ENCODE measurements at regions not wholly inside any gene's neighbourhood (a gene's known extent, or its start where the extent isn't known, plus 50 kb on each side); places are given as distances from the start of the nearest gene placed in this dataset.

DNA sequence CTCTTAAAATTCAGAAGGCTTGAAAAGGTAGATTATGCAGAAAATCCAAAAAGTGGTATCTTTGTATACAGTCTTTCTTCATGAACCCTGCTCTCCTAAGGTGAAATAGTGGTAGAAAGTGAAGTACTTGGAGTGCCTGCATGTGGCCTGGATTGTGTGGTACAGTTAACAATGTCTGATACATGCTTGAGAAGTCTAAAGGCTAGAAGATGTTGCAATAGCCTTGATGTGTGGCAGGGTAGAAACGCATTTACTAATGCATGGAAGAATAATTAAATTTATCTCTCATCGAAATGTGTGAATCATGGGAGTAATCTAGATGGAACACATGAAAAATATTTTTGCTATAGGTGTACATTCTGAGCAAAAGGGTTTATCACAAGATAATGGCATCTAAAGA is 1632.3 kb upstream of the B3GALT2 start:
- Histone ChIP-seq H3K23ac (ENCODE audit: low read length) (no peak overlapping the region), H3K4me1 (ENCODE audit: control insufficient read depth in 1 of 2, insufficient read depth in 2 of 2, low read length in 2 of 2) (no peaks in the 10 kb centered on the region), H4K8ac (ENCODE audit: low read depth, low read length) (no peak overlapping the region), H3K4ac (ENCODE audit: low read depth, low read length) (no peak overlapping the region), H4K91ac (ENCODE audit: low read depth, low read length) (no peak overlapping the region), H2BK5ac (ENCODE audit: low read depth, low read length, poor library complexity) (no peak overlapping the region), H3K4me2 (ENCODE audit: low read length) (no peak overlapping the region), H3K27ac (ENCODE audit: low read depth, low read length) (no peak overlapping the region), H3K14ac (ENCODE audit: low read length) (no peak overlapping the region), H2BK12ac (ENCODE audit: low read length) (no peak overlapping the region), H3K79me2 (ENCODE audit: control insufficient read depth, insufficient read depth, low read length, poor library complexity) (no peaks in the 10 kb centered on the region), H3K18ac (ENCODE audit: low read length) (no peak overlapping the region), H3K36me3 (ENCODE audit: control insufficient read depth in 1 of 2, insufficient read depth in 2 of 2, low read length in 2 of 2) (no peaks in the 10 kb centered on the region), H3K79me1 (ENCODE audit: low read length) (no peaks in the 10 kb centered on the region), H3K9ac (ENCODE audit: low read length) (no peak overlapping the region), H3K9me3 (ENCODE audit: insufficient read depth, low read depth, low read length) (no peaks in the 10 kb centered on the region), H2BK120ac (ENCODE audit: insufficient read depth, low read length, poor library complexity) (no peak overlapping the region), H2AK5ac (ENCODE audit: low read length) (no peak overlapping the region), H4K12ac (ENCODE audit: low read depth, low read length) (no peak overlapping the region), H3K27me3 (ENCODE audit: insufficient read depth, low read length) (no peaks in the 10 kb centered on the region), H3K4me3 (ENCODE audit: low read depth, low read length) (no peak overlapping the region), H2AFZ (ENCODE audit: insufficient read depth, low read length, poor library complexity) (no peak overlapping the region)
- DNase-seq, result peak; percentile 53 to 86
- WGBS (ENCODE audit: extremely low coverage, insufficient coverage, insufficient read length), result no CpG with 5 or more reads among the region's 2 CpGs

DNA sequence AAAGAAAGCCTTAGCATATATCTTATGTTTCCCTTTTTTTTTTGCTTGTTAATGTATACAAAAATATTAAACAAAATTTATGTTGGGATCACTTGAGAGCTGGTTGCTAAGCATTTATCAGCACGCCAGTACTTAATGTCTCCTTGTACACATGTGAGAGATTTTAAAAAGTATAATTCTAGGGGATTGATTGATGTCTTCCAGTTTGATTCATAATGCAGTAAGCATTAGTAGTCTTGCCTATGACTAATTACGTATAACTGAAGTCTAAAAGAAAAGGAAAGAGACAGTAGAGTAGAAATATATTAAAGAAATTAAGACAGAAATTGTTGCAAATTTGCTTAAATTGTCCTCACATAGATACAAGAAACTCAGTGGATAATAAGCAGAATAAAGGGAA is 1630.4 kb upstream of the B3GALT2 start:
- H3K79me2 ChIP-seq (ENCODE audit: control insufficient read depth, insufficient read depth, low read length, poor library complexity), result no peaks in the 10 kb centered on the region
- H2AFZ ChIP-seq (ENCODE audit: insufficient read depth, low read length, poor library complexity), result no peak overlapping the region
- no peak overlapping the region for H2BK5ac ChIP-seq (ENCODE audit: low read depth, low read length, poor library complexity)
- H3K9me3 ChIP-seq (ENCODE audit: insufficient read depth, low read depth, low read length), result no peaks in the 10 kb centered on the region
- no peak overlapping the region for H2AK5ac ChIP-seq (ENCODE audit: low read length)
- H3K4ac ChIP-seq (ENCODE audit: low read depth, low read length), result no peak overlapping the region
- H3K4me1 ChIP-seq (ENCODE audit: control insufficient read depth in 1 of 2, insufficient read depth in 2 of 2, low read length in 2 of 2), result no peaks in the 10 kb centered on the region
- H3K18ac ChIP-seq (ENCODE audit: low read length), result no peak overlapping the region
- H3K4me2 ChIP-seq (ENCODE audit: low read length), result no peak overlapping the region
- no peak overlapping the region for H2BK12ac ChIP-seq (ENCODE audit: low read length)
- no peak overlapping the region for H3K9ac ChIP-seq (ENCODE audit: low read length)
- H2BK120ac ChIP-seq (ENCODE audit: insufficient read depth, low read length, poor library complexity), result no peak overlapping the region
- no peak for DNase-seq
- H4K8ac ChIP-seq (ENCODE audit: low read depth, low read length), result no peak overlapping the region
- H3K36me3 ChIP-seq (ENCODE audit: control insufficient read depth in 1 of 2, insufficient read depth in 2 of 2, low read length in 2 of 2), result no peaks in the 10 kb centered on the region
- no peak overlapping the region for H3K14ac ChIP-seq (ENCODE audit: low read length)
- H4K91ac ChIP-seq (ENCODE audit: low read depth, low read length), result no peak overlapping the region
- no peaks in the 10 kb centered on the region for H3K27me3 ChIP-seq (ENCODE audit: insufficient read depth, low read length)
- H3K23ac ChIP-seq (ENCODE audit: low read length), result no peak overlapping the region
- no CpG with 5 or more reads among the region's 2 CpGs for WGBS (ENCODE audit: extremely low coverage, insufficient coverage, insufficient read length)
- no peak overlapping the region for H4K12ac ChIP-seq (ENCODE audit: low read depth, low read length)
- H3K79me1 ChIP-seq (ENCODE audit: low read length), result no peaks in the 10 kb centered on the region
- no peak overlapping the region for H3K27ac ChIP-seq (ENCODE audit: low read depth, low read length)
- H3K4me3 ChIP-seq (ENCODE audit: low read depth, low read length), result no peak overlapping the region

DNA sequence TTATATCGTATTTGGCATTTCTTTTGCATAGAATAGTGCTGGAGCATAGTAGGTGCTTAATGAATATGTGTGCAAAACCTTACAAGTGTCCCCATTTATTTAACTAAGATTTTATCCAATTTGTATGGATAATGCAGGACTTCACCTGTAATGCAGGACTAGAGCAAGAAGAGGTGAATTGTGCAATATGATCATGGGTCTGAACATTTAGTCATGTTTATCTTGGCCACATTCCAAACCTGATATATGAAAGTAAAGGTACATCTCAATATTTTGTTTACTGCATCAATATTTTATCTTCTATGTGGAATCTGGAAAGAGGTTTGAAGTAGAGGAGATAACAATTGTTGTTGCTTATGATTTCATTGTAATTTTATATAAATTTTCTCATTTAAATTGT is 1626.7 kb upstream of the B3GALT2 start:
- Histone ChIP-seq H3K9ac (ENCODE audit: low read length) (no peak overlapping the region), H2BK12ac (ENCODE audit: low read length) (no peak overlapping the region), H2AFZ (ENCODE audit: insufficient read depth, low read length, poor library complexity) (no peak overlapping the region), H3K36me3 (ENCODE audit: control insufficient read depth in 1 of 2, insufficient read depth in 2 of 2, low read length in 2 of 2) (no peaks in the 10 kb centered on the region), H3K27me3 (ENCODE audit: insufficient read depth, low read length) (no peaks in the 10 kb centered on the region), H3K4me1 (ENCODE audit: control insufficient read depth in 1 of 2, insufficient read depth in 2 of 2, low read length in 2 of 2) (no peaks in the 10 kb centered on the region), H2AK5ac (ENCODE audit: low read length) (no peak overlapping the region), H3K23ac (ENCODE audit: low read length) (no peak overlapping the region), H2BK5ac (ENCODE audit: low read depth, low read length, poor library complexity) (no peak overlapping the region), H3K9me3 (ENCODE audit: insufficient read depth, low read depth, low read length) (no peaks in the 10 kb centered on the region), H2BK120ac (ENCODE audit: insufficient read depth, low read length, poor library complexity) (no peak overlapping the region), H3K27ac (ENCODE audit: low read depth, low read length) (no peak overlapping the region), H4K8ac (ENCODE audit: low read depth, low read length) (no peak overlapping the region), H3K4me3 (ENCODE audit: low read depth, low read length) (no peak overlapping the region), H4K12ac (ENCODE audit: low read depth, low read length) (no peak overlapping the region), H3K79me1 (ENCODE audit: low read length) (no peaks in the 10 kb centered on the region), H3K18ac (ENCODE audit: low read length) (no peak overlapping the region), H3K79me2 (ENCODE audit: control insufficient read depth, insufficient read depth, low read length, poor library complexity) (no peaks in the 10 kb centered on the region), H3K4me2 (ENCODE audit: low read length) (no peak overlapping the region), H3K4ac (ENCODE audit: low read depth, low read length) (no peak overlapping the region), H3K14ac (ENCODE audit: low read length) (no peak overlapping the region), H4K91ac (ENCODE audit: low read depth, low read length) (no peak overlapping the region)
- WGBS (ENCODE audit: extremely low coverage, insufficient coverage, insufficient read length), result no CpG with 5 or more reads among the region's 1 CpG
- DNase-seq, result peak in 1 of 2 donors; percentile 8

DNA sequence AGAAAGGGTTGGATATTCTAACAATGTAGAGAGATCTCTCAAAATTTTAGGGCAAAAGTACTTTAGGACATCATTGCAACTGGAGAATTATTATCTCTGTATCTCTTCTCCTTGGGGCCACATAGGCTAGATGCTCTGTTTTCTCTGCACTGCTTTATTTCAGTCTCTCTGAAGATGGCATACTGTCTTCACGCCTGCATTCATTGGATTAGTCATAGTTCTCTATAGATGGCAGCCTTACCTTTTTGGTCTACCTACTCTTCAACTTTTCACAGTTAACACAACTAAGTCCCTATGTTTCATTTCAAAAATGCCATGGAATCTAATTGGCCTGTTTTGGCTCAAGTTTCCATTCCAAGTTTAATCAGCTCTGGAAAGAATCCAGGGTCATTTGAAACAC is 1623.3 kb upstream of the B3GALT2 start:
- no peak overlapping the region for H3K14ac ChIP-seq (ENCODE audit: low read length)
- H3K27ac ChIP-seq (ENCODE audit: low read depth, low read length), result no peak overlapping the region
- H3K9ac ChIP-seq (ENCODE audit: low read length), result no peak overlapping the region
- H3K9me3 ChIP-seq (ENCODE audit: insufficient read depth, low read depth, low read length), result no peaks in the 10 kb centered on the region
- WGBS (ENCODE audit: extremely low coverage, insufficient coverage, insufficient read length), result no CpG with 5 or more reads among the region's 1 CpG
- H4K8ac ChIP-seq (ENCODE audit: low read depth, low read length), result no peak overlapping the region
- no peak overlapping the region for H2BK5ac ChIP-seq (ENCODE audit: low read depth, low read length, poor library complexity)
- no peaks in the 10 kb centered on the region for H3K4me1 ChIP-seq (ENCODE audit: control insufficient read depth in 1 of 2, insufficient read depth in 2 of 2, low read length in 2 of 2)
- H2AK5ac ChIP-seq (ENCODE audit: low read length), result no peak overlapping the region
- no peak overlapping the region for H3K18ac ChIP-seq (ENCODE audit: low read length)
- no peaks in the 10 kb centered on the region for H3K36me3 ChIP-seq (ENCODE audit: control insufficient read depth in 1 of 2, insufficient read depth in 2 of 2, low read length in 2 of 2)
- no peak overlapping the region for H2AFZ ChIP-seq (ENCODE audit: insufficient read depth, low read length, poor library complexity)
- no peaks in the 10 kb centered on the region for H3K79me2 ChIP-seq (ENCODE audit: control insufficient read depth, insufficient read depth, low read length, poor library complexity)
- no peak overlapping the region for H3K23ac ChIP-seq (ENCODE audit: low read length)
- DNase-seq, result no peak
- H4K91ac ChIP-seq (ENCODE audit: low read depth, low read length), result no peak overlapping the region
- no peak overlapping the region for H2BK120ac ChIP-seq (ENCODE audit: insufficient read depth, low read length, poor library complexity)
- H3K4me3 ChIP-seq (ENCODE audit: low read depth, low read length), result no peak overlapping the region
- no peak overlapping the region for H3K4me2 ChIP-seq (ENCODE audit: low read length)
- no peaks in the 10 kb centered on the region for H3K79me1 ChIP-seq (ENCODE audit: low read length)
- H3K4ac ChIP-seq (ENCODE audit: low read depth, low read length), result no peak overlapping the region
- no peak overlapping the region for H2BK12ac ChIP-seq (ENCODE audit: low read length)
- H4K12ac ChIP-seq (ENCODE audit: low read depth, low read length), result no peak overlapping the region
- no peaks in the 10 kb centered on the region for H3K27me3 ChIP-seq (ENCODE audit: insufficient read depth, low read length)
